PC-9 (cell line): ENCODE measurements at regions not wholly inside any gene's neighbourhood (a gene's known extent, or its start where the extent isn't known, plus 50 kb on each side); places are given as distances from the start of the nearest gene placed in this dataset.

Experiments
- BruUV-seq: library from RNA; stranded (reverse); fragments of 400-500 nt; replicated peaks from 2 replicates; lab custom pipeline; 2021; lab: Mats Ljungman, UMichigan
- CTCF ChIA-PET: fragments of 300-600 bp; sonication (Branson Sonifier 250); formaldehyde crosslinking; loops from one replicate; lab custom pipeline; 2022; ENCODE audit warnings: antibody characterized with exemption; lab: Charles Lee
- POLR2A ChIA-PET: fragments of 300-600 bp; sonication (Branson Sonifier 250); formaldehyde crosslinking; loops from one replicate; lab custom pipeline; 2022; ENCODE audit warnings: antibody characterized with exemption; ENCODE audit not compliant: unreplicated experiment; lab: Charles Lee
- DNase-seq, 2 experiments: peaks; one replicate each; pipeline versions ENCODE4 v3.0.0 to v3.0.0-alpha.2; 2015 to 2022; ENCODE audit warnings: mixed read lengths in 1 of 2
- H2AFZ ChIP-seq: fragments of 200-600 bp; sonication (generic); 2 replicates; pipeline ENCODE4 v1.8.1; 2017; ENCODE audit warnings: antibody characterized with exemption
- H3F3A ChIP-seq: fragments of 200-600 bp; sonication (generic); 2 replicates; pipeline ENCODE4 v1.8.1; 2017; ENCODE audit warnings: antibody characterized with exemption, mild to moderate bottlenecking, low read depth; ENCODE audit not compliant: insufficient read depth
- H3K27ac ChIP-seq: fragments of 200-600 bp; sonication (generic); 2 replicates; pipeline ENCODE4 v1.6.1; 2016; ENCODE audit warnings: mixed run types
- H3K27me3 ChIP-seq: fragments of 200-600 bp; sonication (generic); 2 replicates; pipeline ENCODE4 v1.6.1; 2016; ENCODE audit warnings: low read depth, mixed run types; ENCODE audit not compliant: insufficient read depth
- H3K36me3 ChIP-seq: fragments of 200-600 bp; sonication (generic); 2 replicates; pipeline ENCODE4 v1.6.1; 2016; ENCODE audit warnings: low read depth, mixed run types
- H3K4me1 ChIP-seq: fragments of 200-600 bp; sonication (generic); replicated peaks from 2 replicates; pipeline ENCODE4 v1.6.1; 2016; ENCODE audit warnings: mixed run types; ENCODE audit not compliant: insufficient read depth
- H3K4me2 ChIP-seq: fragments of 200-600 bp; sonication (generic); 2 replicates; pipeline ENCODE4 v1.6.1; 2017; ENCODE audit warnings: mixed run types
- H3K4me3 ChIP-seq: fragments of 200-600 bp; sonication (generic); 2 replicates; pipeline ENCODE4 v1.6.1; 2016; ENCODE audit warnings: mixed run types
- H3K79me2 ChIP-seq: fragments of 200-600 bp; sonication (generic); 2 replicates; pipeline ENCODE4 v1.6.1; 2017; ENCODE audit warnings: low read depth, mixed run types
- H3K9me2 ChIP-seq: fragments of 200-600 bp; sonication (generic); 2 replicates; pipeline ENCODE4 v1.8.1; 2017; ENCODE audit warnings: mild to moderate bottlenecking; ENCODE audit not compliant: insufficient read depth
- H3K9me3 ChIP-seq: fragments of 200-600 bp; sonication (generic); 2 replicates; pipeline ENCODE4 v1.8.1; 2016; ENCODE audit warnings: low read depth; ENCODE audit not compliant: insufficient read depth
- H4K20me1 ChIP-seq: fragments of 200-600 bp; sonication (generic); 2 replicates; pipeline ENCODE4 v1.8.1; 2017; ENCODE audit not compliant: insufficient read depth
- CTCF ChIP-seq: fragments of 200-600 bp; sonication (generic); conservative IDR thresholded peaks from 2 replicates; pipeline ENCODE4 v1.6.1; 2017; ENCODE audit warnings: mixed run types, antibody characterized with exemption, mild to moderate bottlenecking, moderate library complexity
- EZH2 ChIP-seq: fragments of 200-600 bp; sonication (generic); IDR thresholded peaks from 2 replicates; pipeline ENCODE4 v1.8.0; 2017; ENCODE audit warnings: antibody characterized with exemption, low read depth
- intact Hi-C: fragments of 100-400 bp; cut with micrococcal nuclease; formaldehyde crosslinking; loops from one replicate; pipeline ENCODE4 v1.10.0; 2022; ENCODE audit not compliant: unreplicated experiment

GRCh38 chr2:220904015-220904414 is 668.1 kb downstream of the EPHA4 start:
- Histone ChIP-seq H4K20me1 (no peaks in the 10 kb centered on the region), H3K79me2 (no peaks in the 10 kb centered on the region), H3K36me3 (no peaks in the 10 kb centered on the region), H2AFZ (no peak overlapping the region), H3K27ac (no peak overlapping the region), H3K9me2 (no peaks in the 10 kb centered on the region), H3K4me1 (no peaks in the 10 kb centered on the region), H3K27me3 (no peaks in the 10 kb centered on the region), H3K4me2 (no peak overlapping the region), H3K9me3 (no peaks in the 10 kb centered on the region), H3F3A (no peaks in the 10 kb centered on the region), H3K4me3 (no peak overlapping the region)
- intact Hi-C loops, result no loop called here
- POLR2A ChIA-PET, result no interaction called here
- TF ChIP-seq EZH2 (no peak), CTCF (no peak)
- no peak for DNase-seq
- CTCF ChIA-PET, result no interaction called here
- no TSS peak for BruUV-seq

GRCh38 chr2:220913384-220913783 is 658.7 kb downstream of the EPHA4 start:
- no peaks in the 10 kb centered on the region for H3F3A ChIP-seq

GRCh38 chr2:220915092-220915623 is 656.9 kb downstream of the EPHA4 start:
- Histone ChIP-seq H3K27me3 (no peaks in the 10 kb centered on the region), H3K4me1 (no peaks in the 10 kb centered on the region), H2AFZ (no peak overlapping the region), H3F3A (no peaks in the 10 kb centered on the region), H3K4me3 (no peak overlapping the region), H3K4me2 (no peak overlapping the region), H3K27ac (no peak overlapping the region), H3K9me2 (no peaks in the 10 kb centered on the region; the same call in 1 of the 2 replicates), H4K20me1 (no peaks in the 10 kb centered on the region), H3K36me3 (no peaks in the 10 kb centered on the region), H3K9me3 (no peaks in the 10 kb centered on the region), H3K79me2 (no peaks in the 10 kb centered on the region)
- BruUV-seq, result no TSS peak
- TF ChIP-seq EZH2 (no peak), CTCF (no peak)
- DNase-seq, result no peak
- ChIA-PET CTCF (no interaction called here), POLR2A (no interaction called here)
- intact Hi-C loops, result no loop called here

More at GRCh38 chr2:220913384-220913783, 658.7 kb downstream of the EPHA4 start:
- CTCF ChIA-PET, result no interaction called here
- H4K20me1 ChIP-seq, result no peaks in the 10 kb centered on the region
- H3K36me3 ChIP-seq, result no peaks in the 10 kb centered on the region
- no TSS peak for BruUV-seq
- no peaks in the 10 kb centered on the region for H3K79me2 ChIP-seq
- no peaks in the 10 kb centered on the region for H3K4me1 ChIP-seq
- TF ChIP-seq EZH2 (no peak), CTCF (no peak)
- H3K9me3 ChIP-seq, result no peaks in the 10 kb centered on the region
- H3K9me2 ChIP-seq, result no peaks in the 10 kb centered on the region
- no peak overlapping the region for H3K4me3 ChIP-seq
- H3K27ac ChIP-seq, result no peak overlapping the region
- DNase-seq, result no peak
- H3K4me2 ChIP-seq, result no peak overlapping the region
- POLR2A ChIA-PET, result no interaction called here
- H2AFZ ChIP-seq, result no peak overlapping the region
- H3K27me3 ChIP-seq, result no peaks in the 10 kb centered on the region
- intact Hi-C loops, result no loop called here
